KMS-11 (cell line): ENCODE measurements at regions not wholly inside any gene's neighbourhood (a gene's known extent, or its start where the extent isn't known, plus 50 kb on each side); places are given as distances from the start of the nearest gene placed in this dataset.

Experiments
- H2AFZ ChIP-seq: fragments of 200-600 bp; sonication (generic); 2 replicates; pipeline ENCODE4 v1.6.1; 2016; ENCODE audit warnings: antibody characterized with exemption, mixed run types, low read depth
- H3K27ac ChIP-seq: fragments of 200-600 bp; sonication (generic); 2 replicates; pipeline ENCODE4 v1.6.1; 2016; ENCODE audit warnings: mild to moderate bottlenecking, mixed run types
- H3K27me3 ChIP-seq: fragments of 200-600 bp; sonication (generic); 2 replicates; pipeline ENCODE4 v1.6.1; 2017; ENCODE audit warnings: mild to moderate bottlenecking, low read depth, mixed run types, moderate library complexity; ENCODE audit not compliant: insufficient read depth
- H3K36me3 ChIP-seq: fragments of 200-600 bp; sonication (generic); 2 replicates; pipeline ENCODE4 v1.6.1; 2017; ENCODE audit warnings: mild to moderate bottlenecking, mixed run types; ENCODE audit not compliant: insufficient read depth
- H3K4me1 ChIP-seq: fragments of 200-600 bp; sonication (generic); 2 replicates; pipeline ENCODE4 v1.6.1; 2016; ENCODE audit warnings: mild to moderate bottlenecking, low read depth, mixed run types; ENCODE audit not compliant: poor library complexity, severe bottlenecking
- H3K4me2 ChIP-seq: fragments of 200-600 bp; sonication (generic); 2 replicates; pipeline ENCODE4 v1.7.0; 2016; ENCODE audit warnings: mild to moderate bottlenecking, mixed run types
- H3K4me3 ChIP-seq: fragments of 200-600 bp; sonication (generic); IDR thresholded peaks from 2 replicates; pipeline ENCODE4 v1.6.1; 2017; ENCODE audit warnings: low read depth, low read length, mixed read lengths; ENCODE audit not compliant: insufficient read depth
- H3K79me2 ChIP-seq: fragments of 200-600 bp; sonication (generic); 2 replicates; pipeline ENCODE4 v1.6.1; 2016; ENCODE audit warnings: low read depth, mixed run types; ENCODE audit not compliant: insufficient read depth
- H3K9ac ChIP-seq: fragments of 200-600 bp; sonication (generic); 2 replicates; pipeline ENCODE4 v1.6.1; 2016; ENCODE audit warnings: mild to moderate bottlenecking, mixed run types
- H4K20me1 ChIP-seq: fragments of 200-600 bp; sonication (generic); 2 replicates; pipeline ENCODE4 v1.6.1; 2016; ENCODE audit warnings: mild to moderate bottlenecking, mixed run types; ENCODE audit not compliant: insufficient read depth
- CTCF ChIP-seq: fragments of 200-600 bp; sonication (generic); conservative IDR thresholded peaks from 2 replicates; pipeline ENCODE4 v1.6.1; 2017; ENCODE audit warnings: low read depth, mild to moderate bottlenecking, antibody characterized with exemption, low read length, moderate library complexity, mixed read lengths

DNA sequence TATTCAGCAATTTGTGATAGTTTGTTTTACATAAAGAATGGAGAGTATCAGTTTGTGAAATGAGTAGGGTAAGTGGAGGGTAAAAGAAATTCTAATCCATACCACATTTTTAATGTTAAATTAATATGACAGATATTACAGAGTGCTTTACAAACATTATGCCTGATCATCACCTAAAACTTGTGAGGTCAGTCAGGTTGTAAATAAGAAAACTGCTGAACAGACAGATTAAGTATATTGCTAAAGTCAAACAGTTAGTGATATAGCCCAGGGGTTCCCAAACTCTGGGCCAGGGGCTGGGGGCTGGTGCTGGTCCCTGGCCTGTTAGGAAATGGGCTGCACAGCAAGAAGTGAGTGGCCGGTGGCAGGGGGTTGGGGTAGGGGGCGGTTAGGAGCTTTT is 273.6 kb downstream of the TRAM1L1 start:
- Histone ChIP-seq H3K9ac (no peak overlapping the region), H3K4me3 (no peak overlapping the region), H3K27ac (no peak overlapping the region), H4K20me1 (no peaks in the 10 kb centered on the region), H3K36me3 (no peaks in the 10 kb centered on the region), H3K4me2 (no peak overlapping the region), H3K4me1 (no peaks in the 10 kb centered on the region), H3K79me2 (no peaks in the 10 kb centered on the region), H2AFZ (no peak overlapping the region), H3K27me3 (no peaks in the 10 kb centered on the region)
- no peak for TF ChIP-seq CTCF

DNA sequence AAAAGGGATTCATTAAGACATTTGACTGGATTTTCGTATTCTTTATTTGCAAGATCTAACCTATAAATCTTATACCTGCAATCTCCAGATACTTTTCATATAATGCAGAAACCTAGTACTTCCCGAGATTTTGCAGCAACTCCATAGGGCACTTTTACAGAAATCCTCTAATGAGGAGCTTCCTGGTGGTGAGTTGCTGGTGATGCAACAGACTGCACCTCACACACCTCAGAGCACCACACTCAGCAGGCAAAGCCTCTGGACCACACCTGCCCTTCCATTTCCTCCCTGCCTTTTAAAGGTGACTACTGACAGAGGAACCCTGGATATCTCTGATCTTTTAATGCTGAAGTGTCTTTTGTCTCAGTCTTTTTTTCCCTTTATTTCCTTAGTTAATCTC is 289.4 kb downstream of the TRAM1L1 start:
- no peak overlapping the region for H3K9ac ChIP-seq
- H3K4me3 ChIP-seq: no peak overlapping the region
- no peaks in the 10 kb centered on the region for H3K79me2 ChIP-seq
- H3K4me2 ChIP-seq: no peak overlapping the region
- H3K27me3 ChIP-seq: no peaks in the 10 kb centered on the region
- no peaks in the 10 kb centered on the region for H3K36me3 ChIP-seq
- H3K4me1 ChIP-seq: no peaks in the 10 kb centered on the region
- TF ChIP-seq CTCF: no peak
- H4K20me1 ChIP-seq: no peaks in the 10 kb centered on the region
- H3K27ac ChIP-seq: no peak overlapping the region
- H2AFZ ChIP-seq: no peak overlapping the region

- Histone ChIP-seq H4K20me1 (no peaks in the 10 kb centered on the region), H3K79me2 (no peaks in the 10 kb centered on the region), H3K4me1 (no peaks in the 10 kb centered on the region), H2AFZ (no peak overlapping the region), H3K27me3 (no peaks in the 10 kb centered on the region), H3K4me3 (no peak overlapping the region), H3K4me2 (no peak overlapping the region), H3K36me3 (no peaks in the 10 kb centered on the region), H3K27ac (no peak overlapping the region), H3K9ac (no peak overlapping the region)
- TF ChIP-seq CTCF: no peak
Observed at GRCh38 chr4:116788723-116789122, 296.7 kb downstream of the TRAM1L1 start.

- no peaks in the 10 kb centered on the region for H3K27me3 ChIP-seq
- H3K79me2 ChIP-seq: no peaks in the 10 kb centered on the region
- no peaks in the 10 kb centered on the region for H3K4me1 ChIP-seq
- no peaks in the 10 kb centered on the region for H3K36me3 ChIP-seq
- H3K4me2 ChIP-seq: no peak overlapping the region
- no peak for TF ChIP-seq CTCF
- H3K9ac ChIP-seq: no peak overlapping the region
- no peak overlapping the region for H3K27ac ChIP-seq
- H2AFZ ChIP-seq: no peak overlapping the region
- no peak overlapping the region for H3K4me3 ChIP-seq
- no peaks in the 10 kb centered on the region for H4K20me1 ChIP-seq
Observed at GRCh38 chr4:116755051-116755450, 330.3 kb downstream of the TRAM1L1 start.

DNA sequence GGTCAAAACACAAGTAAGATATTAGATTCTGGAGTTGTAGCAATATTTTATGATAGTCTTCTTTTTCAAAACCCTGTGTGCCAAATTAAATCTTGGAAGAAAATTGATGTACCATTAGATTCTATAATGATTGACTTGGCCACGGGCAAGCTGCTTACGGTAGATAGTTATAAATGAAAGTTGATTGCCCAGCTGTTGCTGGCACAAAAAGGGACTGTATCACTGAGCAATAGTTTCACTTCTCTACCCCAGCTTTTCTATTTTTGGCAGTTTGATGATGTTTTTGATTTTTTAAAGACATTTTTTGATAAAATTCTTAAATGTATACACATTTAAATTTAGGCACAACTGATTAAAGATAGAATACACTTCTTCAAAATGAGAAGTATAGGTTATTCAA is 333.3 kb downstream of the TRAM1L1 start:
- Histone ChIP-seq H3K27me3 (no peaks in the 10 kb centered on the region), H4K20me1 (no peaks in the 10 kb centered on the region), H3K27ac (no peak overlapping the region), H2AFZ (no peak overlapping the region), H3K4me3 (no peak overlapping the region), H3K4me2 (no peak overlapping the region), H3K9ac (no peak overlapping the region), H3K4me1 (no peaks in the 10 kb centered on the region), H3K79me2 (no peaks in the 10 kb centered on the region), H3K36me3 (no peaks in the 10 kb centered on the region)
- no peak for TF ChIP-seq CTCF
